H1 (cell line): ENCODE measurements at regions not wholly inside any gene's neighbourhood (a gene's known extent, or its start where the extent isn't known, plus 50 kb on each side); places are given as distances from the start of the nearest gene placed in this dataset.
A peak's percentile ranks its signal among the peaks of the same experiment; 100 is the strongest.

Experiments
- CTCF ChIA-PET: fragments of 300-600 bp; sonication (Branson Sonifier 250); formaldehyde crosslinking; loops from one replicate; lab custom pipeline; 2021; ENCODE audit not compliant: partially characterized antibody; lab: Charles Lee
- POLR2A ChIA-PET: fragments of 300-600 bp; sonication (Branson Sonifier 250); formaldehyde crosslinking; loops from one replicate; lab custom pipeline; 2021; ENCODE audit warnings: inconsistent platforms; ENCODE audit not compliant: partially characterized antibody; lab: Charles Lee
- DNase-seq, 2 experiments: peaks; one replicate each; pipeline versions ENCODE4 v3.0.0 to v3.0.0-alpha.2; 2010 to 2022; ENCODE audit warnings: low spot score in 2 of 2, low read depth in 1 of 2, mixed read lengths in 1 of 2
- FAIRE-seq: peaks from 2 replicates; lab custom pipeline; 2011; peaks lifted over from hg19 to GRCh38; lab: Jason Lieb, UNC
- H2AFZ ChIP-seq: 2 replicates; pipeline ENCODE4 v1.8.1; 2012; ENCODE audit warnings: low read length, inconsistent platforms
- H2AK5ac ChIP-seq: 2 replicates; pipeline ENCODE4 v1.6.1; 2013; ENCODE audit warnings: low read depth, low read length
- H2BK120ac ChIP-seq: replicated peaks from 2 replicates; pipeline ENCODE3; 2013; ENCODE audit warnings: low read depth, low read length, inconsistent platforms
- H2BK12ac ChIP-seq: 2 replicates; pipeline ENCODE4 v1.6.1; 2013; ENCODE audit warnings: low read depth, low read length
- H2BK15ac ChIP-seq: 2 replicates; pipeline ENCODE4 v1.6.1; 2013; ENCODE audit warnings: low read length
- H2BK20ac ChIP-seq: 2 replicates; pipeline ENCODE4 v1.6.1; 2013; ENCODE audit warnings: low read length
- H2BK5ac ChIP-seq: 2 replicates; pipeline ENCODE4 v1.6.1; 2013; ENCODE audit warnings: low read depth, low read length
- H3K14ac ChIP-seq: 2 replicates; pipeline ENCODE4 v1.6.1; 2013; ENCODE audit warnings: inconsistent platforms; ENCODE audit not compliant: insufficient read length
- H3K18ac ChIP-seq: 2 replicates; pipeline ENCODE4 v1.6.1; 2013; ENCODE audit warnings: low read length; ENCODE audit errors: extremely low read depth
- H3K23ac ChIP-seq: 2 replicates; pipeline ENCODE4 v1.6.1; 2013; ENCODE audit warnings: inconsistent platforms; ENCODE audit not compliant: insufficient read length
- H3K23me2 ChIP-seq: 2 replicates; pipeline ENCODE4 v1.6.1; 2013; ENCODE audit warnings: low read depth, low read length
- H3K27ac ChIP-seq: 2 replicates; pipeline ENCODE4 v1.6.1; 2011; ENCODE audit warnings: low read depth, low read length, inconsistent platforms
- H3K27me3 ChIP-seq, 4 experiments: replicated peaks in 1 of 4; 1 replicate in 1 of 4; 2 replicates in 3 of 4; pipeline versions ENCODE4 v1.6.1 to v1.8.1; 2011 to 2013; ENCODE audit warnings: low read length in 3 of 4, mild to moderate bottlenecking in 3 of 4, inconsistent platforms in 2 of 4, mixed read lengths in 2 of 4, moderate library complexity in 1 of 4; ENCODE audit not compliant: control insufficient read depth in 3 of 4, insufficient read depth in 3 of 4; ENCODE audit errors: extremely low read depth in 1 of 4
- H3K36me3 ChIP-seq, 4 experiments: 2 replicates each; pipeline versions ENCODE4 v1.6.1 to v1.8.1; 2011 to 2013; ENCODE audit warnings: mild to moderate bottlenecking in 4 of 4, low read length in 3 of 4, moderate library complexity in 2 of 4, control low read depth in 1 of 4, inconsistent platforms in 1 of 4; ENCODE audit not compliant: insufficient read depth in 4 of 4, control insufficient read depth in 2 of 4
- H3K4ac ChIP-seq: replicated peaks from 2 replicates; pipeline ENCODE3; 2013; ENCODE audit warnings: low read length, low read depth, mixed read lengths, inconsistent platforms; ENCODE audit not compliant: insufficient read length
- H3K4me1 ChIP-seq, 4 experiments: replicated peaks in 1 of 4; 1 replicate in 1 of 4; 2 replicates in 3 of 4; pipeline versions ENCODE4 v1.6.1 to v1.8.1; 2011 to 2013; ENCODE audit warnings: low read length in 3 of 4, inconsistent platforms in 2 of 4, mixed read lengths in 1 of 4; ENCODE audit not compliant: insufficient read depth in 4 of 4, control insufficient read depth in 3 of 4
- H3K4me2 ChIP-seq, 2 experiments: 2 replicates each; pipeline versions ENCODE4 v1.6.1 to v1.8.1; 2011 to 2013; ENCODE audit warnings: low read depth in 2 of 2, low read length in 2 of 2, control low read depth in 1 of 2, inconsistent platforms in 1 of 2, mild to moderate bottlenecking in 1 of 2; ENCODE audit not compliant: insufficient read depth in 1 of 2
- H3K4me3 ChIP-seq, 4 experiments: fragments of 200-600, 300-600 bp in 1 of 4; sonication (generic), shearing (Covaris generic), sonication (Bioruptor Twin) in 1 of 4; 2 replicates each; pipeline versions ENCODE4 v1.5.1 to v1.8.1; 2011 to 2016; ENCODE audit warnings: low read length in 4 of 4, low read depth in 3 of 4, control low read depth in 2 of 4, inconsistent platforms in 2 of 4, mild to moderate bottlenecking in 2 of 4, mixed read lengths in 1 of 4, moderate library complexity in 1 of 4; ENCODE audit not compliant: insufficient read depth in 2 of 4; ENCODE audit errors: extremely low read depth in 1 of 4
- H3K56ac ChIP-seq: replicated peaks from 2 replicates; pipeline ENCODE3; 2013; ENCODE audit warnings: low read depth, mild to moderate bottlenecking, mixed read lengths, low read length, inconsistent platforms; ENCODE audit not compliant: insufficient read length
- H3K79me1 ChIP-seq: 2 replicates; pipeline ENCODE4 v1.6.1; 2013; ENCODE audit warnings: low read depth, low read length, control low read depth
- H3K79me2 ChIP-seq, 2 experiments: 2 replicates each; pipeline versions ENCODE4 v1.6.1 to v1.8.1; 2012 to 2013; ENCODE audit warnings: low read length in 2 of 2, mild to moderate bottlenecking in 2 of 2, inconsistent platforms in 1 of 2; ENCODE audit not compliant: insufficient read depth in 2 of 2, control insufficient read depth in 1 of 2
- H3K9ac ChIP-seq, 4 experiments: replicated peaks in 1 of 4; 1 replicate in 1 of 4; 2 replicates in 3 of 4; pipeline versions ENCODE4 v1.6.1 to v1.8.1; 2011 to 2013; ENCODE audit warnings: low read depth in 3 of 4, low read length in 3 of 4, control low read depth in 2 of 4, mild to moderate bottlenecking in 2 of 4, moderate library complexity in 2 of 4, inconsistent platforms in 1 of 4; ENCODE audit errors: extremely low read depth in 1 of 4
- H3K9me3 ChIP-seq, 2 experiments: 2 replicates each; pipeline versions ENCODE4 v1.6.1 to v1.8.1; 2012 to 2013; ENCODE audit warnings: mild to moderate bottlenecking in 2 of 2, moderate library complexity in 2 of 2, control low read depth in 1 of 2, inconsistent platforms in 1 of 2, low read depth in 1 of 2, low read length in 1 of 2, mixed read lengths in 1 of 2; ENCODE audit not compliant: insufficient read depth in 2 of 2
- H4K20me1 ChIP-seq, 2 experiments: replicated peaks in 1 of 2; 2 replicates each; pipeline versions ENCODE3 to v1.8.1; 2011 to 2013; ENCODE audit warnings: inconsistent platforms in 2 of 2, low read length in 2 of 2, mild to moderate bottlenecking in 1 of 2; ENCODE audit not compliant: insufficient read depth in 2 of 2, control insufficient read depth in 1 of 2
- H4K5ac ChIP-seq: 2 replicates; pipeline ENCODE4 v1.6.1; 2013; ENCODE audit warnings: low read length, low read depth, mixed read lengths, inconsistent platforms; ENCODE audit not compliant: insufficient read length
- H4K8ac ChIP-seq: 2 replicates; pipeline ENCODE4 v1.8.0; 2013; ENCODE audit warnings: mild to moderate bottlenecking, moderate library complexity, low read length, inconsistent platforms; ENCODE audit not compliant: insufficient read depth; ENCODE audit errors: extremely low read depth
- H4K91ac ChIP-seq: replicated peaks from 2 replicates; pipeline ENCODE3; 2013; ENCODE audit warnings: low read length, mixed read lengths, inconsistent platforms; ENCODE audit not compliant: insufficient read length
- CEBPB ChIP-seq: IDR thresholded peaks from 2 replicates; pipeline ENCODE4 v1.6.1; 2012; ENCODE audit warnings: low read depth, low read length
- TEAD4 ChIP-seq: IDR thresholded peaks from 2 replicates; pipeline ENCODE4 v1.6.1; 2012; ENCODE audit warnings: low read depth, low read length, inconsistent platforms, mixed read lengths
- WGBS, 2 experiments: shearing (Covaris generic) in 1 of 2; methylation state at CpG; one replicate each; pipeline versions ENCODE4 v1.1.6 to v1.1.7; 2013 to 2015; ENCODE audit warnings: low lambda C conversion rate in 2 of 2, mixed read lengths in 2 of 2, inconsistent platforms in 1 of 2, low coverage in 1 of 2, missing lambda C conversion rate in 1 of 2; ENCODE audit not compliant: insufficient replicate concordance in 2 of 2, insufficient coverage in 1 of 2, insufficient read length in 1 of 2; ENCODE audit errors: extremely low coverage in 1 of 2, missing lambda C conversion rate in 1 of 2; 5-methylcytosine and 5-hydroxymethylcytosine counted together

- no peak overlapping the region for H2BK120ac ChIP-seq
- H2AFZ ChIP-seq, result no peak overlapping the region
- POLR2A ChIA-PET, result no interaction called here
- H3K4me3 ChIP-seq, result no peak overlapping the region
- no peaks in the 10 kb centered on the region for H3K27me3 ChIP-seq
- no peak overlapping the region for H2AK5ac ChIP-seq
- no peaks in the 10 kb centered on the region for H3K79me1 ChIP-seq
- H2BK20ac ChIP-seq, result no peak overlapping the region
- H3K18ac ChIP-seq, result no peak overlapping the region
- no peak overlapping the region for H3K4ac ChIP-seq
- H3K23me2 ChIP-seq, result no peaks in the 10 kb centered on the region
- H3K14ac ChIP-seq, result no peak overlapping the region
- H3K79me2 ChIP-seq, result no peaks in the 10 kb centered on the region
- no peak for TF ChIP-seq TEAD4
- 0 out of 2 replicates have a peak, but pooled peaks have one; percentile 25 for TF ChIP-seq CEBPB
- H3K23ac ChIP-seq, result no peak overlapping the region
- FAIRE-seq, result no peak
- WGBS, 2 experiments, result 92% methylated on average over 3 of the region's 3 CpGs; no CpG with 5 or more reads in 1 of the 2 experiments
- no peak overlapping the region for H3K56ac ChIP-seq
- no peak overlapping the region for H2BK5ac ChIP-seq
- no peaks in the 10 kb centered on the region for H3K36me3 ChIP-seq
- no peak overlapping the region for H3K27ac ChIP-seq
- CTCF ChIA-PET, result interaction anchor here (0.6 to 0.9 kb wide), 3 partner anchors 43 to 656 kb away, joined by 3 read pairs; no protein-coding TSS in a partner anchor
- no peak overlapping the region for H3K9ac ChIP-seq
- H4K91ac ChIP-seq, result no peak overlapping the region
- H2BK12ac ChIP-seq, result no peak overlapping the region
- no peaks in the 10 kb centered on the region for H4K20me1 ChIP-seq
- no peak for DNase-seq
- no peak overlapping the region for H3K4me2 ChIP-seq
- H4K8ac ChIP-seq, result no peak overlapping the region
- H3K9me3 ChIP-seq, result no peaks in the 10 kb centered on the region
- peaks cover 0 to 2% (median under 1%) of the 10 kb centered on the region in 4 experiments; a peak in 1 of 7 replicates for H3K4me1 ChIP-seq
- no peak overlapping the region for H4K5ac ChIP-seq
- H2BK15ac ChIP-seq, result no peak overlapping the region
Observed at GRCh38 chr13:34733721-34734120, 208.3 kb upstream of the NBEA start.
